HG02623 (cell line): ENCODE measurements at regions not wholly inside any gene's neighbourhood (a gene's known extent, or its start where the extent isn't known, plus 50 kb on each side); places are given as distances from the start of the nearest gene placed in this dataset.

Experiments
- ATAC-seq: cut with Tn5 transposase; IDR thresholded peaks from one replicate; pipeline ENCODE4 v1.9.1; 2021; ENCODE audit warnings: moderate library complexity; ENCODE audit not compliant: unreplicated experiment

DNA sequence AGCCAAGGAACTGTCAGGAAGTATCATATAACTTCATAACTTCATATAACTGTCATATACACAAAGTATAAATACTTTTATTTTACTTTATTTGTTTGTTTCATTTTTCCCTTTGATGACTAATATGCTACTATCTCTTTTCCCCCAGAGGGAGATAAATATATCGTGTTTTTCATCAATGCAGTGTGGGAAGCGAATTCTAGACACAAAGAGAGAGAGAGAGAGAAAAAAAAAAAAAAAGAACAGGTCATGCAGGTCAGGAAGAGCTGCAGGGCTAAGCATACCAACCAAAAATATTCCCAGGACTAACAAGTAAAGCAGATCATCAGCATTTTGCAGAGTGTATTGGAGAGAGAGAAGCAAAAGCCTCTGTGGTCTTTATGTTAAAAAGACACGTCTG, 1849.2 kb downstream of the STIM2 start:
- no peak for ATAC-seq

DNA sequence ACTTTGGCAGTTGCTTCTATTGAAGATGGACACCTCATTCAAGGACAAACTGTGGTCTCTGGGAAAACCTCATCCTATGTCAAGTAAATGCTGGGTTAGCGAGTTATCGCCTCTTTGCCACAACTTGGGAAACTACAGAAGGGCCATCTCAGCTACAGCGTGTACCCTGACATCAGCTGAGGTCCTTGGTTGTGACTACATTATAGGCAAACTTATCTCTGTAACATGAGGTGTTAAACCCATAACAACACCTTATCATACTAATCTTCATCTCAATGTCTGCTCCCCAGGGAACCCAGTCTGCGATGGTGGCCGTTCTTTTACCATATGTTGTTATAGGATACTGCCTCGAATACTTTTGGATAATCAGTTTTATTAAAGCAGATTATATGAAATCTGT, 1862.7 kb downstream of the STIM2 start:
- ATAC-seq: no peak

DNA sequence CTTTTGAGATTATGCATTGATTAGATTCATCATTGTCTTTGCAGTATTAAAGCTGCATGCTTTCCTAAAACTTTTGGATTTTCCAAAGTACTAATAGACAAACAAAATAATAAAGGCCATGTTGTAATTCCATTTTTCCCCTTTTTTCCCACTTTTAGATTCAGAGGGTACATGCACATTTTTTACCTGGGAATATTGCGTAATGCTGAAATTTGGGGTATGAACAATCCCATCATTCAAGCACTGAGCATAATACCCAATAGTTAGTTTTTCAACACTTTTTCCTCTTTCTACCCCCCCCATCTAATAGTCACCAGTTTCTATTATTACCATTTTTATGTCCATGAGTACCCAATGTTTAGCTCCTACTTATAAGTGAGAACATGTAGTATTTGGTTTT, 1863.6 kb downstream of the STIM2 start:
- no peak for ATAC-seq

GRCh38 chr4:28730304-28730703, 1869.7 kb downstream of the STIM2 start:
- no peak for ATAC-seq

GRCh38 chr4:28744066-28744465, 1883.4 kb downstream of the STIM2 start:
- ATAC-seq: no peak

- no peak for ATAC-seq
Observed at GRCh38 chr4:28754376-28754775, 1893.7 kb downstream of the STIM2 start.

- no peak for ATAC-seq
Observed at GRCh38 chr4:28755081-28755480, 1894.4 kb downstream of the STIM2 start.

DNA sequence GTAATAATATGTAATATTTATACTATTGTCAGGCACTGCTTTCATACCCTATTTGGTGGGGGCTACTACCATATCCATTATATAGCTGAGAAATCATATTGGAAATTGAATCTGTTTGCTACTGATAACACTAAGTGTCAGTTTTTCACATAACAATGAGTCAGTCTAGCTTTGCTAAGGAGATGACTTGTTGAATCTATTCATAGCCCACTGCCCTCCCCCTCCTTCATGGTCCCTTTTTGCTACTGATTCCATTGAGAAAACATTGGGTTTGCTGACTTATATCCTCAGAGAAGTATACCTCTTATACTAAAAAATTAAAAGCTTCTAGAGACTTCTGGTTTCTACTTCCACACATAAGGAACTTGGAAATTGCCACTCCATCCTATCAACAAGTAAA, 1898.4 kb downstream of the STIM2 start:
- ATAC-seq: no peak

GRCh38 chr4:28760003-28760402, 1899.4 kb downstream of the STIM2 start:
- no peak for ATAC-seq

- ATAC-seq: no peak
Observed at GRCh38 chr4:28772066-28772465, 1911.4 kb downstream of the STIM2 start.

- ATAC-seq: no peak
Observed at GRCh38 chr4:28772788-28773187, 1912.1 kb downstream of the STIM2 start.

- ATAC-seq: no peak
Observed at GRCh38 chr4:28774344-28774743, 1913.7 kb downstream of the STIM2 start.

GRCh38 chr4:28776004-28776403, 1915.4 kb downstream of the STIM2 start:
- ATAC-seq: no peak

GRCh38 chr4:28784188-28784587, 1923.5 kb downstream of the STIM2 start:
- no peak for ATAC-seq

- ATAC-seq: no peak
Observed at GRCh38 chr4:28787947-28788346, 1927.3 kb downstream of the STIM2 start.

DNA sequence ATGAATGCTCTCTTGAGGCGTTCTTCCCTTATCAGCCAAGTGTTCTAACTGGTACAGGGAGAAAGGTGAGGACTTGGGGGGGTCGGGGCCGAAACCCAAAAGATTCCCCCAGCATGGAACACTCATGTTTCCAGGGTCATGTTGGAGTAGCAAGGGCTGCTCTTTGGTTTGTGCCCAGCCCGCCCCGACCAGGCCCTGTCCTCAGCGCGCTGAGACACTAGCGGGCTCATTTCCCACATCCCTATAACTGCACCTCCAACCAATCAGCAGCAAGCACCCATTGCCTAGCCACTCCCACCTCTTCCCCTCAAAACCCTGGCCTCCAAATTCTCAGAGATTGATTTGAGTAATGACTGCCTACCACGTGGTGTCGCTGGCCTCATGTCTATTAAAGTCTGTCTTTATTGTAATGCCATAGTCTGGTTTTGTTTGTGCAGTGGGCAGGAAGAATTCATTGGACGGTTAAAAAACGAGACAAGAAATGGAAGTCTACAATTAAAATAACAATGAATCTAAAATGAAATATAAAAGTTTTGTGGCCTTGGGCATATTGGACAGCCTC, 1928.4 kb downstream of the STIM2 start:
- ATAC-seq: no peak

GRCh38 chr4:28792917-28793597, 1927.1 kb upstream of the PCDH7 start:
- ATAC-seq: no peak

DNA sequence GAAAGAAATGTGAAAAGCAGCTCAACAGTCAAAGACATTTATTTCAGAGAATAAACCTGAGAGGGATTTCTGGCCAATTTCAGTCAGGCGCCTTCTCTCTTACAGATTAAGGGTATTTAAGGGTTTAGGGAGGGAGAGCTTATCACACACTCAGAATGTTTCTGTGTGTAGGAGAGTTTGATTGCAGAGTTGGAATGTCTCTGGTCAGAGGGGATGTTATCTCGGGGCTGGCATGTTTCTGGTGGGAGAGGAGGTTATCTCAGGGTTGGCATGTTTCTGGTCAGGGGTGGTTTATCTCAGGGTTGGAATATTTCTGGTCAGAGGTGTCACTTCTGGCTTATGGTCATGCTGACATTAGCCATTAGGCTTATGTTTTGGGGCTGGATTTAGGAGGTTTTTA, 1920.5 kb upstream of the PCDH7 start:
- ATAC-seq: no peak

- no peak for ATAC-seq
Observed at GRCh38 chr4:28811025-28811424, 1909.1 kb upstream of the PCDH7 start.

DNA sequence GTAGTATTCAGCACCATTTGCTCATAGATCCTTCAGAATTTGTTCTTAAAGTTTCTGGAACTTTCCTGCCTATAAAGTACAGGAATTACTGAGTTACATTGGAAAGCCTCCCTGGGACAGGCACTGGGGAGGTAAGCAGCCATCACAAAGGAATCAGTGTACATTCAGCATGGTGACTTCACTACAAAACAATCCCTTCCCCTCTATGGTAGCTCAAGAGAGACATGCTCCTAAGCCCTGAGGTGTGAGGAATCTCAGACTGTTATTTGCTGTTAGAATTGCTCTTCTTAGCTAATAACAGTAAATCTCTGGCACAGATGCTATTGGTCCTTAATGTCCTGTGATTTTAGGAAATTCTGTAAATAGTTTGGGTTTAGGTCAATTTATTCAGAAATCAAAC, 1898.0 kb upstream of the PCDH7 start:
- ATAC-seq: no peak

DNA sequence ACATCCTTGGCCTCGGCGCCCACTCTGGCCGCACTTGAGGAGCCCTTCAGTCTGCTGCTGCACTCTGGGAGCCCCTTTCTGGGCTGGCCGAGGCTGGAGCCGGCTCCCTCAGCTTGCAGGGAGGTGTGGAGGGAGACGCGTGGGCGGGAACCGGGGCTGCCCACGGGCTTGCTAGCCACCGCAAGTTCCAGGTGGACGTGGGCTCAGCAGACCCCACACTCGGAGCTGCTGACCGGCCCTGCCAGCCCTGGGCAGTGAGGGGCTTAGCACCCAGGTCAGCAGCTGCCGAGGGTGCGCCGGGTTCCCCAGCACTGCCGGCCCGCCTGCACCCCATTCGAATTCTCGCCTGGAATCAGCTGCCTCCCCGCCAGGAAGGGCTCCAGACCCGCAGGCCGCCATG, 1892.3 kb upstream of the PCDH7 start:
- ATAC-seq: no peak

GRCh38 chr4:28831867-28832266, 1888.3 kb upstream of the PCDH7 start:
- no peak for ATAC-seq

DNA sequence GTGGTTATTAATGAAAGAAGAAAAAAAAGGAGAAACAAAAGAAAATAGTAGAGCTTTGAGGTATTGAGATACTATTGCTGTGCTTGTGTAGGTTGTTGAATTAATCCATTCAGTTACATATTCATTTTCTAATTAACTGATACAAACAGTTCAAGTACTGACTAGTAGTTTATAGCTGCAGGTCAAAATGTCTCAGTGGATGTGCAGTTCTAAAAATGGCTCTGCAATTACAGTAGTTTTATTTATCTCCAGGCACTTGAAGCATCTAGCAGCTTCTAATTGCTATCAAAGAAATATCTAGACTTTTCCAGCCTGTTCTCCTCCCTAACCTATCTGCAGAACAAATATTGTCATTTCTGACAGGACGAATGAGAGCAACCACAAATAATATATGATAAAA, 1887.7 kb upstream of the PCDH7 start:
- no peak for ATAC-seq
